ENCODE measurements at regions not wholly inside any gene's neighbourhood (a gene's known extent, or its start where the extent isn't known, plus 50 kb on each side); places are given as distances from the start of the nearest gene placed in this dataset.

DNA sequence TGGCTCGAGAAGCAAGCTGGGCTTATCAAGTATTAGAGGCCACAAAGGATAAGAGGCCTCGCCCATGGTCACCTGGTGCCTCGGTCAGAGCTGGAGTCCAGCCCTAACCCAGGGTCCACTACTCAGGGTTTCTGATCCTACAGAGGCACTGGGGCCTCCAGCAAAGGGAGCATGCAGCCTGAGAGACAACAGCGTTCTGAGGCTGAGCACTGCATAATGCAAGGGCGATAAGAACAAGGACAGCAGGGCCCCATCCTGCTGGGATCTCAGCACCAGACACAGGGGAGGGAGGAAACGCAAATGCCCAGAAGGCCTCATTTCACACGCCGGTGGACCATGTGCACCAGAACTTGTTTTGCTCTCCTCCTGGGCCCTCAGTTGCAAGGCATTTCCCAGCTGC is 63.0 kb downstream of the C5orf15 start:
- CTCF ChIA-PET = interaction anchor here (0.6 to 1.3 kb wide), 2 partner anchors 11 to 446 kb away, joined by 3 read pairs; no protein-coding TSS in a partner anchor
- POLR2A ChIA-PET = no interaction called here
- no peak for DNase-seq (ENCODE audit: low read depth, low spot score)
- TF ChIP-seq, protein P1, sequence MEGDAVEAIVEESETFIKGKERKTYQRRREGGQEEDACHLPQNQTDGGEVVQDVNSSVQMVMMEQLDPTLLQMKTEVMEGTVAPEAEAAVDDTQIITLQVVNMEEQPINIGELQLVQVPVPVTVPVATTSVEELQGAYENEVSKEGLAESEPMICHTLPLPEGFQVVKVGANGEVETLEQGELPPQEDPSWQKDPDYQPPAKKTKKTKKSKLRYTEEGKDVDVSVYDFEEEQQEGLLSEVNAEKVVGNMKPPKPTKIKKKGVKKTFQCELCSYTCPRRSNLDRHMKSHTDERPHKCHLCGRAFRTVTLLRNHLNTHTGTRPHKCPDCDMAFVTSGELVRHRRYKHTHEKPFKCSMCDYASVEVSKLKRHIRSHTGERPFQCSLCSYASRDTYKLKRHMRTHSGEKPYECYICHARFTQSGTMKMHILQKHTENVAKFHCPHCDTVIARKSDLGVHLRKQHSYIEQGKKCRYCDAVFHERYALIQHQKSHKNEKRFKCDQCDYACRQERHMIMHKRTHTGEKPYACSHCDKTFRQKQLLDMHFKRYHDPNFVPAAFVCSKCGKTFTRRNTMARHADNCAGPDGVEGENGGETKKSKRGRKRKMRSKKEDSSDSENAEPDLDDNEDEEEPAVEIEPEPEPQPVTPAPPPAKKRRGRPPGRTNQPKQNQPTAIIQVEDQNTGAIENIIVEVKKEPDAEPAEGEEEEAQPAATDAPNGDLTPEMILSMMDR (IDR thresholded peaks at IDR 0.05; ENCODE audit: insufficient read depth, low read length, missing control alignments) = no peak
- no peak overlapping the region for H3K4me3 ChIP-seq (ENCODE audit: low read depth, low read length)

DNA sequence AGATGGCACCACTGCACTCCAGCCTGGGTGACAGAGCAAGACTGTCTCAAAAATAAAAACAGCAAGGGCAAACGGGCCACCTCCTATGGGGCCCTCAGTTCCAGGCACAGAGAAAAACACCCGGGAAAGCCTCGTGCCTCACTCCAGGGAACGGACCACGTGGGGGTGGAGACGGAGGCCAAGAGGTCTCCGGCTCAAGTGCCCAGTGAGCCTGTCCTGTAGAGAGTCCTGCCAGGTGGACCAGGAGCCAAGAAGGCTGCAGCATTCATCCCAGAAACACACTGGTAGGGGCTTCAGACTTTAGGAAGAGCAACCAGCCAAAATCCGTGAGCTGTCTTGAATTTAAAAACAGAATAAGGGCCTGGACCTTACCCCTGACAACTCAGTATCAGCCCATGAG is 63.8 kb downstream of the C5orf15 start:
- ChIA-PET CTCF (interaction anchor here (1.3 kb wide), 1 partner anchor 10 kb away, joined by 3 read pairs; no protein-coding TSS in a partner anchor), POLR2A (no interaction called here)
- DNase-seq (ENCODE audit: low read depth, low spot score) = no peak
- no peak overlapping the region for H3K4me3 ChIP-seq (ENCODE audit: low read depth, low read length)
- TF ChIP-seq, protein P1 (IDR thresholded peaks at IDR 0.05; ENCODE audit: insufficient read depth, low read length, missing control alignments) = no peak

DNA sequence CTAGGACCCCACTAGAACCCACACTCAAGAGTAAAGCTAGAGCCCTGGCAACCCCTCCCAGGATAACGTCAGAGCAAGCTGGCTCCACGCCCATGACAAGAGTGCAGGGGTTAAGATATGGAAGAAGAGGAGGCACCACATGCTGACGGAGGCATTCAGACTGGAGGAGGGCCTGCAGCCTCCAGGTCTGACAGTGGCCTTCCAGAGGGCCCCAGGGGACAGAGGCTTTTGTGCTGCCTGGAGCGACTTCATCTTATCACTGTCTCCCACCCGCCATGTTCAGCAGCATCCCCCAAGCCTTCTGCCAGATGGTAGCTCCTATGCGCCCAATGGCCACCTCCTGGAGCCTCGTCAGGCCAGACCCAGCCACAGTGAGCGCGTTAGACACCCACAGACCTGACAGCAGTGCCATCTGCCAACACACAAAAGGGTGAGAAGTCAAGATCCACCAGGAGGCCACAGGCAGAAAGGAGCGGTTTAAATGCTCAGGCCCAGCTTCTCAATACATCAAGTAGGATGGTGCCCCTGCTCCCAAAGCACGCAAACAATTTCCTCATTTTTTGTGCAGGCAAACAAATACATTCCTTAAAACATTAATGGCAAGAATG is 65.8 kb downstream of the C5orf15 start:
- H3K4me3 ChIP-seq (ENCODE audit: low read depth, low read length) = no peak overlapping the region
- POLR2A ChIA-PET = no interaction called here
- TF ChIP-seq, protein P1 (IDR thresholded peaks at IDR 0.05; ENCODE audit: insufficient read depth, low read length, missing control alignments) = no peak
- DNase-seq (ENCODE audit: low read depth, low spot score) = no peak
- CTCF ChIA-PET = no interaction called here

DNA sequence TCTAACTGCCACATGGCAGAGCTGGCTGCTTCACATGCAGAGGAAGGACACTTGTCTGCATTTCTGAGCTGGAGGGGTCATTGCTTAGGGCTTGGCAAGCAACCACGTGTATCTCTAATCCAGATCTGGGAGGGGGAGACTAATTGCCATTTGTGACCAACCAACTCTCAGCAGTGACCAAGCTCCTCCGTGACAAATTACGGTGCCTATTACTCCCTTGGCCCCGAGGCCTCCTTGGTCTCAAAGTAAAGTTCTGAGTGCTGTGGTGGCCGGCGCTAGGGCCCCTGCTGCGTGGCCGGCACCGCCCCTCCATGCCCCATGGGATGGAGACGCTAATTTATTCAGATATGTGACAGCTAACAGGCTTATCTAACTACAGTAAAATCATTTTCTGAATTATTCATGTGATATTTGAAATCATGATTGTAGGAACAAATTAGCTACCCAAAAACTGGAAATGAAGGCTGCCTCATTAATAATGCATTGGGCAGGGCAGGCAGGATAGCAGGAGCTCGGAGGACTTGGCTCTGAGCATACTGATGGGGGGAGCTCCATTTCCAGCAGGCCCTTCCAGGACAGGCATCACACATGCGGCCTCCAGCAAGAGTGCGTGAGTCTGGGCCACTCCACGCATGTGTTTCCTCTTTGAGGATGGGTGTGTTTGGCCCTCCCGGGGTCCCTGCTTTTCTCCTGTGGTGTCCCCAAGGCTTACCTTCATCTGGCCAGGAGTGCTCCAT is 67.7 kb downstream of the C5orf15 start:
- CTCF ChIA-PET = interaction anchor here (0.6 kb wide), 1 partner anchor 32 kb away, joined by 3 read pairs; no protein-coding TSS in a partner anchor
- POLR2A ChIA-PET = no interaction called here
- TF ChIP-seq, protein P1 (IDR thresholded peaks at IDR 0.05; ENCODE audit: insufficient read depth, low read length, missing control alignments) = no peak
- H3K4me3 ChIP-seq (ENCODE audit: low read depth, low read length) = no peak overlapping the region
- no peak for DNase-seq (ENCODE audit: low read depth, low spot score)

DNA sequence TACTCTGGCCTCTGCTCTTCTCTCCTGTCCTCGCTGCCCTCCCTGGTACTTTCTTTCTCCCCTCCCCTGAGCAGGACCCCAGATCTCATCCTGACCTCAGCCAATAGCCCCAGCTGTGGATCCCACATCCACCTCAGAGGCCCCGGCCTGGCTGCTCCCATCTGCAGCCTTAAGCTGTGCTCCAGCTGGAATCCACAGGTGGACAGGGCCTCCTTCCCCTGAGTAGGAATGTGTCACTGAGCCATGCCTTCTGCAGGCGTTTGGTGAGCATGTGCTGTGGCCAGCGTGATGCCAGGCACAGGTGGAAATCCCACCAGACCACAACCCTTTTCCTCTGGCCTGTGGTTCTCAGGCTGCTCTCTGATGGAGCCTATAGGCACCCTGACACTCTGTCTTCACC is 68.9 kb downstream of the C5orf15 start:
- TF ChIP-seq, protein P1 (IDR thresholded peaks at IDR 0.05; ENCODE audit: insufficient read depth, low read length, missing control alignments) = no peak
- no peak for DNase-seq (ENCODE audit: low read depth, low spot score)
- no peak overlapping the region for H3K4me3 ChIP-seq (ENCODE audit: low read depth, low read length)
- POLR2A ChIA-PET = no interaction called here
- CTCF ChIA-PET = no interaction called here

DNA sequence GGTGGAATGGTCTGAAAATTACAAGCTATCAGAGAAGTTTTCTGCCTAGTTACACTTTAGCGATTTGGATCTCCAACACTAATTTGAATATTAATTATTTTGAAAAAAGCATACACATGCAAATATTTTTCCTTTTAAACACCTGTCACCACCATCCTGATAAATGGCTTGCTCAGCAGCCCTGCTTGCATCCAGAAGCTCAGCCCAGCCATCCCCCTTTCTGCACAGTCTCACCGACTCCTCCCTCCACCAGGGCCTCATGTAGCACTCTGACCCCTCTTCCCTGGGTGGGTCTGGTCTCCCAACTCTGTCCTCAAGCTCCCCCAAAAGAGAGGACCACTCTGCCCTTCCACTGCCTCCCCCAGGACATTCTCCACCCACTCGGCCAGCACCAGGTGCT is 70.0 kb downstream of the C5orf15 start:
- CTCF ChIA-PET = interaction anchor here (1.7 kb wide), 1 partner anchor 29 kb away, joined by 4 read pairs; no protein-coding TSS in a partner anchor
- POLR2A ChIA-PET = interaction anchor here (0.5 kb wide), 1 partner anchor 10 kb away, joined by 4 read pairs; no protein-coding TSS in a partner anchor
- TF ChIP-seq, protein P1 (IDR thresholded peaks at IDR 0.05; ENCODE audit: insufficient read depth, low read length, missing control alignments) = no peak
- H3K4me3 ChIP-seq (ENCODE audit: low read depth, low read length) = no peak overlapping the region
- no peak for DNase-seq (ENCODE audit: low read depth, low spot score)
